ENCODE measurements at regions not wholly inside any gene's neighbourhood (a gene's known extent, or its start where the extent isn't known, plus 50 kb on each side); places are given as distances from the start of the nearest gene placed in this dataset.

DNA sequence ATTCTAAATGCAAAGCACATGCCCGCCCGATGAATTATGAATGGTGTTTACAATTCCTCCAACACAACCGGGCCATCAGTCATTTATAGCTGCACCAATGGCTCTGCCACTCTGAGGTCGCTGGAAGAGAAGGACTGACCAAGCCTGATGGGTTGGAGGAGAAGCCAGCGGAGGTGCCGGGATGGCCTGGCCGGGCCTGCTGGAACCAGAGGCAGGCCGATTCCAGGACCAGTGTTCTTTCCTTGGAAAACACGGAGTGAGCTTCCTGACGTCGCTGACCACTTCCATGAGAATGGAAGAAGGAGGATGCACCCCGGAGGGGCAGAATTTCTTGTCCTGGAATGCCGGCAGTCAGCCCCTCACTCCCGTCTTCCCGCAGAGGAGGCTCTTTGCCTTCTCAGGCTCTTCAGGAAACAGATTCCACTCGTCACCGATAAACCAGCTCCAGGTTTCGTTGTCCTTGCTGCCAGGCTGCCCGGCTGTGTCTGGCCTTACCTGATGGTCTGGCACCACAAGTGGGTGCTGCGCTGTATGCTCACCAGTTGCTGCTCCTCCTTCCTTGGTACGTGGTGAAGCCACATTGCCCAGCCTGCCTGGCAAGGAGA lies 358.5 kb upstream of the SFSWAP start:
- no peak for DNase-seq
- TF ChIP-seq, protein P1, sequence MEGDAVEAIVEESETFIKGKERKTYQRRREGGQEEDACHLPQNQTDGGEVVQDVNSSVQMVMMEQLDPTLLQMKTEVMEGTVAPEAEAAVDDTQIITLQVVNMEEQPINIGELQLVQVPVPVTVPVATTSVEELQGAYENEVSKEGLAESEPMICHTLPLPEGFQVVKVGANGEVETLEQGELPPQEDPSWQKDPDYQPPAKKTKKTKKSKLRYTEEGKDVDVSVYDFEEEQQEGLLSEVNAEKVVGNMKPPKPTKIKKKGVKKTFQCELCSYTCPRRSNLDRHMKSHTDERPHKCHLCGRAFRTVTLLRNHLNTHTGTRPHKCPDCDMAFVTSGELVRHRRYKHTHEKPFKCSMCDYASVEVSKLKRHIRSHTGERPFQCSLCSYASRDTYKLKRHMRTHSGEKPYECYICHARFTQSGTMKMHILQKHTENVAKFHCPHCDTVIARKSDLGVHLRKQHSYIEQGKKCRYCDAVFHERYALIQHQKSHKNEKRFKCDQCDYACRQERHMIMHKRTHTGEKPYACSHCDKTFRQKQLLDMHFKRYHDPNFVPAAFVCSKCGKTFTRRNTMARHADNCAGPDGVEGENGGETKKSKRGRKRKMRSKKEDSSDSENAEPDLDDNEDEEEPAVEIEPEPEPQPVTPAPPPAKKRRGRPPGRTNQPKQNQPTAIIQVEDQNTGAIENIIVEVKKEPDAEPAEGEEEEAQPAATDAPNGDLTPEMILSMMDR (IDR thresholded peaks at IDR 0.05; ENCODE audit: low read depth, low read length): no peak
- Histone ChIP-seq H3K27me3 (no peaks in the 10 kb centered on the region), H3K36me3 (no peaks in the 10 kb centered on the region), H3K9me3 (no peaks in the 10 kb centered on the region), H3K4me3 (ENCODE audit: low read depth, low read length) (no peak overlapping the region), H3K4me1 (no peaks in the 10 kb centered on the region; the same call in 1 of the 2 replicates)

DNA sequence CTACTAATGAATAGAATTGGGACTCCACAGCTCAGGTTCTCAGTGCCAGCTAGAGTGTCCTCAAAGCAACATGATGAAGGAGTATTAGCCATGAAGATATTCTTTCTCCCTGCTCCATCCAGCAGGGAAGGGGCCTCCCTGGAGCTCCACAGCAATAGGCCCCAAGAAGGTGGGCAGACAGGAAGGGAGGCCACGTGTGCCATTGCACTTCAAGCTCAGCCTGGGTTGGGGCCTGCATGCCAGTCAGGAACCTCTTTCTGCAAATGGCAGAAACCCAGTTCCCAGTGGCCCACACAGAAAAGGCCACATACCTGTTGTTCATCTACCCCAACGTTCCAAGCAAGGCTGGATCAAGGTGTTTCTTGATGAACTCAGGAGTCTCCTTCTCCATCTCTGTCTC lies 357.5 kb upstream of the SFSWAP start:
- no peaks in the 10 kb centered on the region for H3K36me3 ChIP-seq
- DNase-seq: no peak
- H3K4me3 ChIP-seq (ENCODE audit: low read depth, low read length): no peak overlapping the region
- H3K27me3 ChIP-seq: no peaks in the 10 kb centered on the region
- H3K4me1 ChIP-seq: no peaks in the 10 kb centered on the region; the same call in 1 of the 2 replicates
- no peaks in the 10 kb centered on the region for H3K9me3 ChIP-seq
- TF ChIP-seq, protein P1 (IDR thresholded peaks at IDR 0.05; ENCODE audit: low read depth, low read length): no peak

DNA sequence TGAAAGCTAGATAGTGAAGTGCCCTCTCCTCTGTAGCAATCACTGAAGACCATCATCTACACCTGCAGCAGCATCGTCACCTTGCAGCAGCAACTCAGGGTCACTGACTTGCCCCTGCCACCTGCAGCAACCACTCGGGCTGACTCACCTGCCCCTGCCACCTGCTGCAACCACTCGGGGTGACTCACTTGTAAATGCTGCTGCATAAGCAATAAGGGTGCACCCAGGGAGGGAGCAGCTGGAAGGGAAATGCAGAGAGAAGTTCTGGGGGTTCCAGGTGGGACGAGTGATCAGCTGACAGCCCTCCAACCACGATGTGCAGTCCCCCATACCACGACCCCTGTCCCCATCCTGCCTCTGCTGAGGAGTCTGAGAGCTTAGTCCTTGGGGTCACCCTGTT lies 357.1 kb upstream of the SFSWAP start:
- Histone ChIP-seq H3K4me3 (ENCODE audit: low read depth, low read length) (no peak overlapping the region), H3K36me3 (no peaks in the 10 kb centered on the region), H3K9me3 (no peaks in the 10 kb centered on the region), H3K4me1 (no peaks in the 10 kb centered on the region; the same call in 1 of the 2 replicates), H3K27me3 (no peaks in the 10 kb centered on the region)
- TF ChIP-seq, protein P1 (IDR thresholded peaks at IDR 0.05; ENCODE audit: low read depth, low read length): no peak
- DNase-seq: no peak

- no peak overlapping the region for H3K4me3 ChIP-seq (ENCODE audit: low read depth, low read length)
- H3K4me1 ChIP-seq: no peaks in the 10 kb centered on the region; the same call in 1 of the 2 replicates
- no peaks in the 10 kb centered on the region for H3K9me3 ChIP-seq
- TF ChIP-seq, protein P1 (IDR thresholded peaks at IDR 0.05; ENCODE audit: low read depth, low read length): no peak
- no peaks in the 10 kb centered on the region for H3K36me3 ChIP-seq
- no peaks in the 10 kb centered on the region for H3K27me3 ChIP-seq
- DNase-seq: no peak
These were observed 355.3 kb upstream of the SFSWAP start for GRCh38 chr12:131355361-131356245.

GRCh38 chr12:131356485-131357184 lies 354.3 kb upstream of the SFSWAP start:
- no peak for DNase-seq
- TF ChIP-seq, protein P1 (IDR thresholded peaks at IDR 0.05; ENCODE audit: low read depth, low read length): no peak
- H3K36me3 ChIP-seq: no peaks in the 10 kb centered on the region
- no peak overlapping the region for H3K4me3 ChIP-seq (ENCODE audit: low read depth, low read length)
- H3K27me3 ChIP-seq: no peaks in the 10 kb centered on the region
- no peaks in the 10 kb centered on the region; the same call in 1 of the 2 replicates for H3K4me1 ChIP-seq
- no peaks in the 10 kb centered on the region for H3K9me3 ChIP-seq

Data from BE2C (cell line).